HEK293 (cell line): ENCODE measurements at regions not wholly inside any gene's neighbourhood (a gene's known extent, or its start where the extent isn't known, plus 50 kb on each side); places are given as distances from the start of the nearest gene placed in this dataset.

Experiments used
- CTCF ChIA-PET: fragments of 350-600 bp; formaldehyde crosslinking; extraction: SDS; loops from one replicate; lab custom pipeline; 2021; ENCODE audit warnings: antibody characterized with exemption; lab: Yijun Ruan, JAX
- POLR2A ChIA-PET: fragments of 300-600 bp; formaldehyde crosslinking; extraction: SDS; loops from one replicate; lab custom pipeline; 2020; ENCODE audit warnings: antibody characterized with exemption, inconsistent platforms; lab: Yijun Ruan, JAX
- H3K27ac ChIP-seq: fragments of 200-500 bp; sonication (Bioruptor generic); 2 replicates; pipeline ENCODE4 v1.5.1; 2014; ENCODE audit warnings: low read depth, low read length, control low read depth, inconsistent platforms; ENCODE audit errors: extremely low read depth
- H3K36me3 ChIP-seq, 2 experiments: fragments of 200-500 bp in 1 of 2; sonication (Bioruptor generic) in 1 of 2; 1 replicate in 1 of 2; 2 replicates in 1 of 2; pipeline ENCODE4 v1.5.1; 2014 to 2017; ENCODE audit warnings: inconsistent platforms in 2 of 2, low read length in 2 of 2; ENCODE audit not compliant: control insufficient read depth in 2 of 2, insufficient read depth in 1 of 2
- H3K4me1 ChIP-seq: fragments of 200-500 bp; sonication (Bioruptor generic); 2 replicates; pipeline ENCODE4 v1.5.1; 2014; ENCODE audit warnings: mild to moderate bottlenecking, low read length, inconsistent platforms; ENCODE audit not compliant: control insufficient read depth, insufficient read depth
- H3K4me3 ChIP-seq: 2 replicates; pipeline ENCODE4 v1.5.1; 2011; ENCODE audit warnings: low read depth, mild to moderate bottlenecking, control low read depth, low read length, moderate library complexity
- H3K9me3 ChIP-seq: fragments of 200-500 bp; sonication (Bioruptor generic); 2 replicates; pipeline ENCODE4 v1.5.1; 2014; ENCODE audit warnings: low read depth, low read length, inconsistent platforms; ENCODE audit not compliant: control insufficient read depth, insufficient read depth
- BCL11A ChIP-seq: fragments of 450-650 bp; formaldehyde crosslinking; IDR thresholded peaks from 2 replicates; pipeline ENCODE4 v1.5.1; 2016; ENCODE audit warnings: low read depth, missing biosample characterization, missing genetic modification characterization
- KLF9 ChIP-seq: fragments of 450-650 bp; formaldehyde crosslinking; IDR thresholded peaks from 2 replicates; pipeline ENCODE4 v1.5.1; 2016; ENCODE audit warnings: missing biosample characterization, missing genetic modification characterization, low read depth
- MEIS1 ChIP-seq: sonication (generic); formaldehyde crosslinking; IDR thresholded peaks from 2 replicates; pipeline ENCODE4 v1.8.1; 2022; ENCODE audit warnings: missing genetic modification reagents, mild to moderate bottlenecking, borderline replicate concordance
- ZBTB1 ChIP-seq: fragments of 450-650 bp; formaldehyde crosslinking; IDR thresholded peaks from 2 replicates; pipeline ENCODE4 v1.5.1; 2016; ENCODE audit warnings: missing biosample characterization, missing genetic modification characterization
- ZNF146 ChIP-seq: fragments of 450-650 bp; formaldehyde crosslinking; IDR thresholded peaks from 2 replicates; pipeline ENCODE4 v1.5.1; 2016; ENCODE audit warnings: missing biosample characterization, missing genetic modification characterization
- ZNF184 ChIP-seq: fragments of 450-650 bp; IDR thresholded peaks from 2 replicates; pipeline ENCODE4 v1.5.1; 2018; ENCODE audit warnings: missing biosample characterization, mild to moderate bottlenecking, missing genetic modification characterization
- ZNF23 ChIP-seq: fragments of 450-650 bp; formaldehyde crosslinking; IDR thresholded peaks from 2 replicates; pipeline ENCODE4 v1.5.1; 2016; ENCODE audit warnings: missing biosample characterization, missing genetic modification characterization, borderline replicate concordance
- ZNF239 ChIP-seq: fragments of 450-650 bp; formaldehyde crosslinking; IDR thresholded peaks from 2 replicates; pipeline ENCODE4 v1.5.1; 2016; ENCODE audit warnings: missing biosample characterization, missing genetic modification characterization
- ZNF544 ChIP-seq: fragments of 450-650 bp; formaldehyde crosslinking; IDR thresholded peaks from 2 replicates; pipeline ENCODE4 v1.5.0; 2017; ENCODE audit warnings: missing biosample characterization, missing genetic modification characterization
- ZNF548 ChIP-seq: fragments of 450-650 bp; formaldehyde crosslinking; IDR thresholded peaks from 2 replicates; pipeline ENCODE4 v1.5.1; 2016; ENCODE audit warnings: missing biosample characterization, missing genetic modification characterization
- ZNF571 ChIP-seq: fragments of 450-650 bp; formaldehyde crosslinking; IDR thresholded peaks from 2 replicates; pipeline ENCODE4 v1.5.0; 2017; ENCODE audit warnings: missing biosample characterization, missing genetic modification characterization
- ZNF626 ChIP-seq: fragments of 450-650 bp; sonication (Bioruptor Pico); formaldehyde crosslinking; IDR thresholded peaks from 2 replicates; pipeline ENCODE4 v1.5.1; 2018; ENCODE audit warnings: missing biosample characterization, missing genetic modification characterization, inconsistent platforms
- ZNF670 ChIP-seq: fragments of 450-650 bp; formaldehyde crosslinking; IDR thresholded peaks from 2 replicates; pipeline ENCODE4 v1.5.1; 2016; ENCODE audit warnings: missing biosample characterization, missing genetic modification characterization, low read depth
- ZNF76 ChIP-seq: fragments of 450-650 bp; formaldehyde crosslinking; IDR thresholded peaks from 2 replicates; pipeline ENCODE4; 2016; ENCODE audit warnings: low read depth, missing biosample characterization, missing genetic modification characterization, borderline replicate concordance
- ZXDB ChIP-seq: fragments of 450-650 bp; formaldehyde crosslinking; IDR thresholded peaks from 2 replicates; pipeline ENCODE4 v1.5.1; 2016; ENCODE audit warnings: missing biosample characterization, missing genetic modification characterization
- TF ChIP-seq, protein P1 (sequence below): fragments of 450-650 bp; formaldehyde crosslinking; IDR thresholded peaks from 2 replicates; pipeline ENCODE4 v1.5.1; 2016; ENCODE audit warnings: missing biosample characterization, missing genetic modification characterization
- TF ChIP-seq, protein P2 (sequence below): fragments of 450-650 bp; formaldehyde crosslinking; IDR thresholded peaks from 2 replicates; pipeline ENCODE4 v1.5.1; 2016; ENCODE audit warnings: missing biosample characterization, missing genetic modification characterization, borderline replicate concordance
- TF ChIP-seq, protein P3 (sequence below): fragments of 450-650 bp; formaldehyde crosslinking; conservative IDR thresholded peaks from 2 replicates; pipeline ENCODE4 v1.5.1; 2016; ENCODE audit warnings: low read depth, missing biosample characterization, missing genetic modification characterization

DNA sequence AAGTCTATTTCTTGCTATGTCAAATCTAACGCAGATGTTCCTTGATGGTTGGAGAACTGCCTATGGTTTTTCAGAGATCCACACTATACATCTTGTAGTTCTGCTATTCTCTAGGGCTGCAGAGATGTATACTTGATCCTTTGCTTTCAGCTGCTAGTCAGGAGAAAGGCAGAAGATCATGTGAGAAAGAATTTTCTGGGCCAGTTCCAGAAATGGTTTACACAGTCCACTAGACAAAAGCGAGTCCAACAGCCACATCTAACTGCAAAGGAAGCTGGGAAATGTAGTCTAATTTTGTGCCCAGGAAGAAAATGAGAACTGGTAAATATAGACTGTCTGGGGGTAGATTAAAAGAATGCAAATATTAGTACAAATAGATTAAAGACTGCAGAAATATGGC is 394.3 kb upstream of the SLIT2 start (continued):
- TF ChIP-seq ZNF184 (tag by site-specific recombination) (no peak), ZBTB1 (tag by site-specific recombination) (no peak), ZNF670 (tag by site-specific recombination) (no peak), ZNF544 (tag by site-specific recombination) (no peak), ZNF76 (tag by site-specific recombination) (no peak), ZXDB (tag by site-specific recombination) (no peak), MEIS1 (CRISPR knock-in tag) (no peak)
- TF ChIP-seq, protein P1, sequence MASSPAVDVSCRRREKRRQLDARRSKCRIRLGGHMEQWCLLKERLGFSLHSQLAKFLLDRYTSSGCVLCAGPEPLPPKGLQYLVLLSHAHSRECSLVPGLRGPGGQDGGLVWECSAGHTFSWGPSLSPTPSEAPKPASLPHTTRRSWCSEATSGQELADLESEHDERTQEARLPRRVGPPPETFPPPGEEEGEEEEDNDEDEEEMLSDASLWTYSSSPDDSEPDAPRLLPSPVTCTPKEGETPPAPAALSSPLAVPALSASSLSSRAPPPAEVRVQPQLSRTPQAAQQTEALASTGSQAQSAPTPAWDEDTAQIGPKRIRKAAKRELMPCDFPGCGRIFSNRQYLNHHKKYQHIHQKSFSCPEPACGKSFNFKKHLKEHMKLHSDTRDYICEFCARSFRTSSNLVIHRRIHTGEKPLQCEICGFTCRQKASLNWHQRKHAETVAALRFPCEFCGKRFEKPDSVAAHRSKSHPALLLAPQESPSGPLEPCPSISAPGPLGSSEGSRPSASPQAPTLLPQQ (tag by site-specific recombination): no peak

DNA sequence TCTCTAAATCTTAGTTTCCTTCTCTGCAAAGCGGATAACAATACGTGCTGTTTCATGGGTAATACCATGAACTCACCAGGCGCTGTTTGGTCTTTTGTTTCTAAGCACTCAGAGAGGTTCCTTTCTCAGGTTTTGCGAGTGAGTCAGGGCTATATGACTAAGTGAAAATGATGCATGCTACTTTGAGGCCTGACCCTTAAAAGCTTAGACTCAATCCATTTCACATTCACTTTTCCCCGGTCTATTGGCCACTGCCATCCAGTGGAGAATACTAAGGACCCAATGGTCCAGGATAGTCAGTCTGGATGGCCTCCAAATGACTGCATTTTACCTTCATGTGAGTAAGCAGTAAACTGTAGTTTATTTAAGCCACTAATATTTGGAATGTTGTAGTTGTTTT is 400.8 kb upstream of the SLIT2 start:
- no peaks in the 10 kb centered on the region for H3K4me1 ChIP-seq
- ChIA-PET CTCF (no interaction called here), POLR2A (no interaction called here)
- H3K36me3 ChIP-seq: no peaks in the 10 kb centered on the region
- no peak for TF ChIP-seq KLF9 (tag by site-specific recombination)
- no peaks in the 10 kb centered on the region for H3K9me3 ChIP-seq
- no peak overlapping the region for H3K4me3 ChIP-seq
- H3K27ac ChIP-seq: no peak overlapping the region

DNA sequence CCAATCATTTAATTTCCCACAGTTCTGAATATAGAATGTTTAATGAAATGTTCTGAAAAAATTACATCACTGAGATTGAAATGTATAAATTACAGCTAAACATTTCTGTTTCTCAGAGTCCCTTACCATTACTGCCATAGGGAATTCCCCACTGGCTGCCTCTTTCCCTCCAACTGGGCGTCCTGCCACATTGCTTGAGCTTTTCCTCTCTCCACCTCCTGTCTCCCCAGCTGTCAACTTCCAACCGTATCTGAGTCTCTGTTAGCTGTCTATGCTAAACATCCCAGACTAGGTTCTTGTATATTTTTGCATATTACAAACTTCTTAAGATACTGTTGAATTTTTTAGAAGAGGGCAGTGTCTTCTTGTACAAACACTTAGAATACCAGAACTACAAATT is 407.3 kb upstream of the SLIT2 start:
- TF ChIP-seq BCL11A (tag by site-specific recombination) (no peak), ZNF146 (tag by site-specific recombination) (no peak), ZNF571 (no peak), ZNF23 (tag by site-specific recombination) (no peak), ZNF548 (tag by site-specific recombination) (no peak), ZNF239 (no peak), ZNF626 (no peak)
- TF ChIP-seq, protein P2, sequence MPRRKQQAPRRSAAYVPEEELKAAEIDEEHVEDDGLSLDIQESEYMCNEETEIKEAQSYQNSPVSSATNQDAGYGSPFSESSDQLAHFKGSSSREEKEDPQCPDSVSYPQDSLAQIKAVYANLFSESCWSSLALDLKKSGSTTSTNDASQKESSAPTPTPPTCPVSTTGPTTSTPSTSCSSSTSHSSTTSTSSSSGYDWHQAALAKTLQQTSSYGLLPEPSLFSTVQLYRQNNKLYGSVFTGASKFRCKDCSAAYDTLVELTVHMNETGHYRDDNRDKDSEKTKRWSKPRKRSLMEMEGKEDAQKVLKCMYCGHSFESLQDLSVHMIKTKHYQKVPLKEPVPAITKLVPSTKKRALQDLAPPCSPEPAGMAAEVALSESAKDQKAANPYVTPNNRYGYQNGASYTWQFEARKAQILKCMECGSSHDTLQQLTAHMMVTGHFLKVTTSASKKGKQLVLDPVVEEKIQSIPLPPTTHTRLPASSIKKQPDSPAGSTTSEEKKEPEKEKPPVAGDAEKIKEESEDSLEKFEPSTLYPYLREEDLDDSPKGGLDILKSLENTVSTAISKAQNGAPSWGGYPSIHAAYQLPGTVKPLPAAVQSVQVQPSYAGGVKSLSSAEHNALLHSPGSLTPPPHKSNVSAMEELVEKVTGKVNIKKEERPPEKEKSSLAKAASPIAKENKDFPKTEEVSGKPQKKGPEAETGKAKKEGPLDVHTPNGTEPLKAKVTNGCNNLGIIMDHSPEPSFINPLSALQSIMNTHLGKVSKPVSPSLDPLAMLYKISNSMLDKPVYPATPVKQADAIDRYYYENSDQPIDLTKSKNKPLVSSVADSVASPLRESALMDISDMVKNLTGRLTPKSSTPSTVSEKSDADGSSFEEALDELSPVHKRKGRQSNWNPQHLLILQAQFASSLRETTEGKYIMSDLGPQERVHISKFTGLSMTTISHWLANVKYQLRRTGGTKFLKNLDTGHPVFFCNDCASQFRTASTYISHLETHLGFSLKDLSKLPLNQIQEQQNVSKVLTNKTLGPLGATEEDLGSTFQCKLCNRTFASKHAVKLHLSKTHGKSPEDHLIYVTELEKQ (tag by site-specific recombination): no peak
- TF ChIP-seq, protein P3, sequence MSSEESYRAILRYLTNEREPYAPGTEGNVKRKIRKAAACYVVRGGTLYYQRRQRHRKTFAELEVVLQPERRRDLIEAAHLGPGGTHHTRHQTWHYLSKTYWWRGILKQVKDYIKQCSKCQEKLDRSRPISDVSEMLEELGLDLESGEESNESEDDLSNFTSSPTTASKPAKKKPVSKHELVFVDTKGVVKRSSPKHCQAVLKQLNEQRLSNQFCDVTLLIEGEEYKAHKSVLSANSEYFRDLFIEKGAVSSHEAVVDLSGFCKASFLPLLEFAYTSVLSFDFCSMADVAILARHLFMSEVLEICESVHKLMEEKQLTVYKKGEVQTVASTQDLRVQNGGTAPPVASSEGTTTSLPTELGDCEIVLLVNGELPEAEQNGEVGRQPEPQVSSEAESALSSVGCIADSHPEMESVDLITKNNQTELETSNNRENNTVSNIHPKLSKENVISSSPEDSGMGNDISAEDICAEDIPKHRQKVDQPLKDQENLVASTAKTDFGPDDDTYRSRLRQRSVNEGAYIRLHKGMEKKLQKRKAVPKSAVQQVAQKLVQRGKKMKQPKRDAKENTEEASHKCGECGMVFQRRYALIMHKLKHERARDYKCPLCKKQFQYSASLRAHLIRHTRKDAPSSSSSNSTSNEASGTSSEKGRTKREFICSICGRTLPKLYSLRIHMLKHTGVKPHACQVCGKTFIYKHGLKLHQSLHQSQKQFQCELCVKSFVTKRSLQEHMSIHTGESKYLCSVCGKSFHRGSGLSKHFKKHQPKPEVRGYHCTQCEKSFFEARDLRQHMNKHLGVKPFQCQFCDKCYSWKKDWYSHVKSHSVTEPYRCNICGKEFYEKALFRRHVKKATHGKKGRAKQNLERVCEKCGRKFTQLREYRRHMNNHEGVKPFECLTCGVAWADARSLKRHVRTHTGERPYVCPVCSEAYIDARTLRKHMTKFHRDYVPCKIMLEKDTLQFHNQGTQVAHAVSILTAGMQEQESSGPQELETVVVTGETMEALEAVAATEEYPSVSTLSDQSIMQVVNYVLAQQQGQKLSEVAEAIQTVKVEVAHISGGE: no peak
- Histone ChIP-seq H3K9me3 (no peaks in the 10 kb centered on the region), H3K4me3 (no peak overlapping the region), H3K4me1 (no peaks in the 10 kb centered on the region), H3K36me3 (no peaks in the 10 kb centered on the region), H3K27ac (no peak overlapping the region)
- ChIA-PET CTCF (no interaction called here), POLR2A (no interaction called here)
